HG03571 (cell line): ENCODE measurements at regions not wholly inside any gene's neighbourhood (a gene's known extent, or its start where the extent isn't known, plus 50 kb on each side); places are given as distances from the start of the nearest gene placed in this dataset.

Experiments
- ATAC-seq: cut with Tn5 transposase; IDR thresholded peaks from one replicate; pipeline ENCODE4 v1.9.1; 2021; ENCODE audit not compliant: unreplicated experiment

DNA sequence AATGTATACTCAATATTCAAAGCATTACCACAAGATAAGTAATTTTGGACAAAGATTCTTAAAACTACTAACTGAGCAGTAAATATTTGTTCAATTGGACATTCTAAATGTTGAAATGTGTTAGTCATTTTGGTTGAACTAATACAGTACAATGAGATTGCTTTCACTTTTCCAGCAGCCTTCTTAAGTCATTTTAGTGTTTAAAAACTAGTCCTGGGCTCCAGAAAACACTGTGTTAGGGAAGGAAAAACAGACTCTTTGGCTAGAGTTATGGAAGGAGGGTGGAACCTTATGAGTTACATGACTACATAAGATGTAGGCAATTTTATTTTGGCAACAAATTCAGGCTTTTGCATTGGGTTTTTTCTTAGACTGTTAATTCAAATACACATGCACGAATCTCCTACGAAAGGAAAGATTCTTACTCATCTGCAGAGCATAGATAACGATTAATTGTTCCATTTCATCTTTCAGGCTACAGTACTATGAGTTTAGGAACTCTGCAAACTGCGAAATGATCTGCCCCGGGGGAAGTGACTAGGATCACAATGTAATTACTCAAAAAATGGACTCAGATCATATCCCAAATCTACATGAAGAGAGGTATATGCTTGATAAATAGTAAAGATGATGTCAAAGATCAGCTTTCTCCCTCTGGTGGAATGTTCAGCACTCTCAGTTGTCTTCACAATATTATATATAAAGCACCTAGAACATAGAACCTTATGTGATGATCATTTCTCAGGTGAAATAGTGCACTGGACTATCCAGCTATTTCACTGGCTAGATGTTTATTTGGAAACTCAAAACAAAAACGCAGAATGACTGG, 492.8 kb upstream of the MDFIC2 start:
- no peak for ATAC-seq

DNA sequence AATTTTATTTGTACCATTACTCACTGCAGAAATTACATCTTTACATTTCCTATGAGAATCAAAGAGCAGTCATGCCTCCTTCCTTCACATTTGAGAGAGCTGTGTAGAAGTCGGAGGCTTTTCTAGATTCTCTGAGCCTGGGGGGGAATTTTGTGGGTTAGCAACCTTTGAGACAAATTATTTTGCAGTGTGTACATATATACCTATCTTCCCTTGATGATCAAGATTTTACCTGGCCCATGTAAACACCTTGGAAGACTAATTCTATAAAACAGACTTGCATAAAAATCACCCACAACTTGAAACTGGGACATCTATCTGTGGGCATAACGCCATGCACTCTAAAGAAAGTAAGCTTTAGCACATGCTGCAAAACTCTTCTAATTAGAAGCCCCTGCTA, 491.5 kb upstream of the MDFIC2 start:
- ATAC-seq: no peak

DNA sequence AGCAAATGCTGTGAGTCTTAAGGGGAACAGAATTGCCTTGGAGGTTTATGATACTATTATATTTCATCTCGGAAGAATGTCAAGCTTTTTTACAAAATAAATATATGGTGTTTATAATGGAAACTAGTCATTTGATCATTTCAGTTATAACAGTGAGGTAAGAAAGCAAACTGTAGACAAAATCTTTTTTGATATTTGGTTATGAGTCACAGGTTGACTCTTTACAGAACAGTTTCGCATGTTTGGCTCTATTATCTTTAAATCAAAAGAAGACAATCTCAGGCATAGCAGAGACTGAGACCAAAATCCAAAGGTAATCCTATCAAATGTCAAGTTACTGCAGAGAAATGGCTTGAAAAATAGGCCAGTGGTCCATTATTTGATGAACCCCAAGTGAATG, 490.9 kb upstream of the MDFIC2 start:
- no peak for ATAC-seq

DNA sequence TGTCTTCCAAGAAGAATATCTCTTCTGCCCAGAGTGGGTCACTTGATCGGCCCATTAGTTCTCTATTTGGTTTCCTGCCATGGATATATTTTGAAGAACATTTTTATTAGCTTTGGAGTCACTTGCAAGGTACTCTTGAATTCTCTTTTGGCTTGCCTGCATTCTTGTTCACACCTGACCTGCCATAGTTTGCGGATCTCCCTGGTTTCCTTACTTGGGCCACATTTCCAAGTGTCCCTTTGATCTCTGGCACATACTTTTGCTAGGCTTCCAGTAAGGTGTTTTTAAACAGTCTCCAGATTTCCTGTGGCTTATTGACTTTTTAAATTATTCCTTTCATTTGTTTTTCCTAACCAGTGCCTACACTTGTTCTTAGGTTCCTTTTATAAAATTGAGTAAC, 488.5 kb upstream of the MDFIC2 start:
- no peak for ATAC-seq

DNA sequence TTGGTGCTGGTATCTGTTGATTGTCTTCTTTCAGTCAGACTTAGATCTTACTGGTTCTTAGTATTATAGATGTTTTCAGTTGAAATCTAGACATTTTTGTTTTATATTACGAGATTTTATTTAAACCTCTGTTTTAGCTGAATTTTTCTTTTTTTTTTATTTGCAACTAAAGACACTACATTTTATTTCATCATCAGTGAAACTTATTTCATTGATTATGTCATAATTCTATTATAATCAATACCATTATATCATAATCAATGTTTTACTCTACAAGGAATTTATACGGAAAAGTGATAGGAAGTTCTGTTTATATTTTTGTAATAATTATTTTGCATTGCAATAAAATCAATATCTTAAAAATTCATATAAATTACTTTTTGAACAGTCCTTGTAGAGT, 477.4 kb upstream of the MDFIC2 start:
- ATAC-seq: no peak

DNA sequence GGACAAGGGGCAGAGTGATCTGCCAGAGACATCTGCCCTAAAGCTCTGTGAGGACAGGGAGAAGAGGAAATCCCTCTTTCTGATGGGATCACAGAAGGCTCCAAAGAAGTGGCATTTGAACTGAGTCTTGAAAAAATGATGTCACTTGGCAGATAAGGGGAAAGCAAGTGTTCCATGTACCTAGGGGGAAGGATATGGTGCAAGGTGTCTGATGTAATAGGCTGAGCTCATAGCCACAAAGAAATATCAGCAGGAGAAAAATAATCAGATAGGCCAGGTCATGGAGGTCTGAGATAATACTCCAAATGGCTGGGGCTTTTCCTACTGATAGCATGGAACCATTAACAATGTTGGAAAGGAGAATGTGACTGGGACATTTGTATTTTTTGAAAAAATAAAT, 468.4 kb upstream of the MDFIC2 start:
- ATAC-seq: no peak

DNA sequence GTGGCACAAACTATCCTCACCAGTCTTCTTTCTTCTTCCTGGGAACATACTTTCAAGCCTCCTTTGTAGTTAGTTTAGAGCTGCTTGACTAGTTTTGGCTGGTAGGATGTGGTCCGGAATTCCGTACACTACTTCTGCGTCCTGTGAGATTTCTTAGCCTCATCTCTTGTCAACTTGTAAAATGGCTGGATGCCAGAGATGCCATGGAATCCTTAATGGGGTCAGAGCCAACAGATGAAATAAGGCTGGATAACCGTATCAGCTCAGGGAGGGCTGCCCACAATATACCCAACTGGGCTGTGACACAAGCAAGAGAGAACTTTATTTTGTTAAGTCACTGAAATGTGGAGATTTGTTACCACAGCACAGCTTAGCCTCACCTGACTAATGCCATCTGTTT, 466.9 kb upstream of the MDFIC2 start:
- ATAC-seq: no peak

DNA sequence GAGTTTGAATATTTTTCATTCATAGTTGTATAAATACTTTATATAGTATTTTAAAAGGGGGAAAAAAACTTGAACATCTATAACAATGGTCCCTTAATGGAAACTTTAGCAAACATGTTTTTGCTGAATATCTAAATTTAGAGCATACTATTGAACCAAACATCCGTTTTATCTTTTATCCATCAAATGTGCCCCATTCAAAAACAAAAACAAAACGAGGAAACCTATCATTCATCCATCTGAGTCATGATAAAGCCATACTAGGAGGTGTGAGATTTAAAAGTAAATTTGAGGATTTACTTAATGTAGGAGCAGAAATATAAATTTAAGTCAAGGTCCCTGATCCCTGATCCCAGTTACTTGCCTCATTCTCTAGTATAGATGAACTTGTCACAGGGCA, 463.6 kb upstream of the MDFIC2 start:
- ATAC-seq: no peak

DNA sequence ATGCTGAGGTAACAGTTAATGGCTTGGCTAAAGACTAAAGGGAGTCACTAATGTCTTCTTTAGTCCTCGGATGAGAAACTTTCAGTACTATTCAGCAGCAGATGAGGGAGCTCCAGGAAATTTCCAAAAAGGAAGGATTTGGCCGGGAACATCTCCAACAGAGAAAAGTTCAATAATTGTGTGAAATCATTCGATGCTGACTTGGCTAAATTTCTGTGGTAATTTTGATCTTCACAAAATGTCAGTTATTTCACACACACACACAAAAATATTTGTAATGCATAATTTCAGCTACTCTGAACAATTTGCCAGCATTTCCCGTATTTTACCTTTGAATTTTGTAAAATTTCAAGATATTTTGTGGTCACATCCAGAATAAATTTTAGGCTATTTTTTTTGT, 462.8 kb upstream of the MDFIC2 start:
- ATAC-seq: no peak

DNA sequence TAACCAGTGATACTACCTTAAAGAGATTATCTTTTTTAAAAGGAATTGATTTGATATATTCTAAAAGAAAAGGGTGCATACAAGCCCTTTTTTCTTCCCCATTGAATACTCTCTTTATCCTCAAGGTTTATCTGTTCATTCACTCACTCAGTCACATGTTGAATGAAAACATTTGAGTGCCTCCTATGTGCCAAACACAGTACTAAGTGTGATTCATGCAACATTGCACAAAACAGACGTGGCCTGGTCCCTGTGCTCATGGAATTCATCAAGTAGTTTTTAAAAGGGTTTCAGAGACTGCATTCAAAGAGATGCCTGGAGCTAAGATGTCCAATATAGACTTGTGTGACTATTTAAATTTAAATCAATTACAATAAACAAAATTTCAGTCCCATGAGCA, 462.2 kb upstream of the MDFIC2 start:
- ATAC-seq: no peak

DNA sequence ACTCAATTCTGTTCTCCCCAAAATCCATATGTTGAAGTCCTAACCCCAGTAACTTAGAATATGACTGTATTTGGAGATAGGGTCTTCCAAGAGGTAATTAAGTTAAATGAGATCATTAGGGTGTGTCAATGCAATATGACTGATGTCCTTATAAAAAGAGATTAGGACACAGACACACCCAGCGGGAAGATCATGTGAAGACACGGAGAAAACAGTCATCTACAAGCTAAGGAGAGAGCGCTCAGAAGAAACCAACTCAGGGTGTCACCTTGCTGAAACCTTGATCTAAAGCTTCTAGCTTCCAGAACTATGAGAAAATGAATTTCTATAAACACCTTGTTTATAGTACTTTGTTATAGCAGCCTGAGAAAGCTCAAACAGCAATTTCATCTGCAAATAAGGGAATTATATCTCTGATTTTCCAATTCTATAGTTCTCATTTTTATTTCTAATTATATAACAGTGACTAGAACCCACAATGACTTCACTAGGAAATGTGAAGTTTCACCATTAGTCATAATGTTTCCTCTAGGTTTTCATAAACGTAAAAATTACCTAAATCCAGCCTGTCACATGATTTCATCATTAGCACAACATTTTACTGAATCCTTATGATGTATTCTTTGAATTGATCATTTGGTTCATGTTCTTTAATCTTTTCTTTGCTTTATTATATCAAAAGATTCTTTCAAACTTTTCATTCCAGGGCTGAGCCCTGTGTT, 459.1 kb upstream of the MDFIC2 start:
- ATAC-seq: no peak

DNA sequence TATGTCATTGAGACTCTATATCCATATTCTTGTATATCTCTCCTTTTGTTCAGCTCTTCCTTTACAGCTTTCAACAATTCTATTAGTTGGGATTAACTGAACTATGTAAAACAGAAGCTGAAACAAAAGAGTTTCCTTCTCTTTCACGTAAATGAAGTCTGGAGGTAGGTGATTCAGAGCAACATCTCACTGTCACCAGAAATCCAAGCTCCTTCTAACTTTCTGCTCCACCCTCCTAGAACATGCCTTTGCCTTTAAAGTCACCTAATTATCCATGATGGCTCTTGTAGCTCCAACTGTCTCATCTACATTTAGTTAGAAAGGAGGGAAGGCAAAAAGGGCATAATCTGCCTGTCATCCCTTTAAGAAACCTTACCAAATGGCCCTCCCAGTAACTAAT, 458.2 kb upstream of the MDFIC2 start:
- ATAC-seq: no peak

DNA sequence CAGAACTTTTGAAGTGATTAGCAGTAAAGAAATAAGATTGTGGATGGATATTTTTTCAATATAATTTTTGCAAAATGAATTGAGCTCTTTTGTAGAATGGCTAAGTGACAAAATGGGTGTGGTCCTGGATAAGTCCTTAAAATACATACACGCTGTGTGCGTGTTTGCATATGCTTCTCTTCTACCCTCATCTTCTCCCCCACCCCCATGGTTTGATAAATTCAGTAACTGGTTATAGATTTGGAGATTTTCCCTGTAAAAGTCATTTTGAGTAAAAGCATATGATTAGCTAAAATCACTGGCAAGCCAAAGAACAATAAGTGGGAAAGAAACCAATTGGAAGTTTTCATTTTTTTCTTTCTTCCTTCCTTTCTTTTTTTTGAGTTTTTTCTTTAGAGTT, 453.9 kb upstream of the MDFIC2 start:
- ATAC-seq: no peak

DNA sequence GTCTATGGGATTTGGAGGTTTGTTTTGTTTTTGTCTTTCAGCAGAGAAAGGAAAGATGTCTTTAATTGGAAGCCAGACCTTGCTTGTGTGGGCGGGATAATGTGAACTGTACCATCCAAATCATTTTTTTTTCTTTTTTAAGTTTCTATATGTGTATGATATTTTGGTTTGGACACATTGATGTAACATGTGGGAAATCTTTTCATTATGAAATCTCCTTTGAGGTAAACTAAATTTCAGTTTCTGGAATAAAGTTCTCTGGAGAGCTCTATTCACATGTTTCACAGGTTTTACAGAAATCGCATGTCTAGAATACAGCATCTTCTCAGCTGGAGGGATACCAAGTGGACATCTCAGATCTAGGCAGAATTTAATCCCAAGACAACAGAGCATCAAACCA, 451.5 kb upstream of the MDFIC2 start:
- ATAC-seq: no peak

DNA sequence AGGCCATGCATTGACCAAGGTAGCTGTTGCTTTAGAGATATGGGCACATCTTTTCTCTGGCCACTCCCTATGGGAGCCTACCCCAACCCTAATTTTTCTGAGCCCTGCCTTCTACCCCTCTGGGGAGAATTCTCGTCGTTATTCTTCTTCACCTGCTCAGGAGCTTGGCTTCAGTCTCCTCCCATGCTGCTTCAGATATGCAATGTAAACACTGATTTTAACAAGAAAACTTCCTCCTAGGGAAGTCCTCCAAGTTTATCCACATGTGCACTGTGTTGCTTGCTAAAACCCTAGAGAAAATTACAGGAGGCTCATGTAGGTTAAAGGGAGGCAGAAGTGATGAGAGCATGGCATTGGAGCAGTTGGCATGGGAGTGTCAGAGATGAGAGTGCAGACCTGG, 445.2 kb upstream of the MDFIC2 start:
- no peak for ATAC-seq

DNA sequence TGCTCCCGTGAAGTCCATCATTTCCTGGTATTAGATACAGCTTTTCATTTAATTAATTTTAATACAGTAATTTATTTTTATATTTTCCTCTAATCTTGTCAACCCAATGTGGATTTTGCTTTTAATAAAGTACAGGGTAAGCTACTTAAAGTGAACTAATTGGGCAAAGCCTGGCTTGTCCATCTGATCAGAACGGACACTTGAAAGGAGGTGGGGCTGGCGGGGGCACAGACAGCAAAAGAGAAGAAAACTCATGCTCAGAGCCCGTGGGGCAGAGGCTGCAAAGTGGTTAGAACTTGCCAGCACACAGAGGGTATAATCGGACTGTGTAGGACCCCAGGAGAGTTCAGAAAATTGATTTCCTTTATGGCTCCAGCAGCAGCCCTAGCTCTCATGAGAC, 443.1 kb upstream of the MDFIC2 start:
- ATAC-seq: no peak

DNA sequence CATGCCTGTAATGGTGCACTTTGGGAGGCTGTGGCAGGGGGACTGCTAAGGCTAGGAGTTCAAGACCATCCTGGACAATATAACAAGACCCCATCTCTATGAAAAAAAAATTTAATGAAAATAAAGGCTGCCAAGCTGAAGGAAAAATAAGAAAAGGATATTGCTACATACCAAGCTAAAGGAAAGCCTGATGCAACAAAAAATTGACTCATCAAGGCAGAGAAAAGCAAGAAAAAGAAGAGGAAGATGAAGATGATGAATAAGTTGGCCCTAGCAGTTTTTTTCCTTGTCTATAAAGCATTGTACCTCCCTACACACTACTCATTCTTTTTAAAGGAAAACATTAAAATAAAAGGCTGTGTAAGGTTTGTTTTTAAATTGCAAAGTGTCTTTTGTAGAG, 441.9 kb upstream of the MDFIC2 start:
- no peak for ATAC-seq

DNA sequence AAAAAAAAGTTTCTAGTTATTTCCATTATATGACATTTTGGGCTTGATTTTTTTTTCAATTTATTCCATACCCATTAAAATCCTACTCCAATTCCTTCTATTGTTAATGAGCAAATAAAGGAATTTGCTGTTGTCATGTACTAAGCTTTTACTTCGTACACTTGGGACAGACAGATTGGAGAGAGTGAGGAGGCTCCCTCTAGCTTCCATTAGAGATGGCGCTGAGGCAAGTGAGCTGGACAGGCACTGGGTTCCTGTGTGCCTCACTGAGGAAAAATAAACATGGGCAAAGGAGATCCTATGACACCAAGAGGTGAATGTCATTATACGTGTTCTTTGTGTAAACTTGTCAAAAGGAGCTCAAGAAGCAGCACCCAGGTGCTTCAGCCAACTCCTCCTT, 441.1 kb upstream of the MDFIC2 start:
- no peak for ATAC-seq

DNA sequence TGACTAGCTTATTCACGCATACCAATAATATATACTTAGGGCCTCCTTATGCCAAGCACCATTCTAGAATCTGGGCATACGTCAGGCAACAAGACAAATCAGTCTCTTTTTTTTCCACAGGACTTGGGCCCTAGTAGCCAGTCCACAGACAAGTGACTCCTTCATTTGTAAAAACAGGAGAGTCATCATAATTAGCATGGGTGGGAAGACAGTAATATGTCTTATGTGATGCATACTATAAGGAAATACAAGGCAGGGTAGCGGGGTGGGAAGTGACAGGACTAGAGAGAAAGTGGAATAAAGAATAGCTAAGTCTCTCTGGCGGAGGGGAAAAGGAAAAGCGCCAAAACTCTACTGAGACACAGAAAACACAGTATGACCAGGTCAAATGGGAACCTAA, 439.6 kb upstream of the MDFIC2 start:
- no peak for ATAC-seq

DNA sequence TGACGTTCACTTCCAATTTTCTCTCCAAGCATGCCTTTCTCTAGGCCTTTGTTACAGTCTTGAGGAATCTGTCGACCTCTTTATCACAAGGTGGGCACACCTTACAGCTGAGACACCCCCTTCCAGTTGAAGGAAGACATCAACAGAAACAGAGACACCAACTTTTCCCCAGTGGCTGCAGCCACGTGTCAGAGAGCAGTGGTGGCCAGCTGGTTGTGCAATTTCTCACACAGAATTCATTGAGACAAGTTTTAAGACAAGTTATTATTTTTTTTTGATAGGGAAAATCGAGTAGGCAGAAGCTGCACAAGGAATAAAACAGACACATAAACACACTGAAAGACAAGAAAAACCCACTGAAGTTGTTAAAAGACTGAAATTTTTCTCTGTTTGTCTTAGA, 436.7 kb upstream of the MDFIC2 start:
- ATAC-seq: no peak

DNA sequence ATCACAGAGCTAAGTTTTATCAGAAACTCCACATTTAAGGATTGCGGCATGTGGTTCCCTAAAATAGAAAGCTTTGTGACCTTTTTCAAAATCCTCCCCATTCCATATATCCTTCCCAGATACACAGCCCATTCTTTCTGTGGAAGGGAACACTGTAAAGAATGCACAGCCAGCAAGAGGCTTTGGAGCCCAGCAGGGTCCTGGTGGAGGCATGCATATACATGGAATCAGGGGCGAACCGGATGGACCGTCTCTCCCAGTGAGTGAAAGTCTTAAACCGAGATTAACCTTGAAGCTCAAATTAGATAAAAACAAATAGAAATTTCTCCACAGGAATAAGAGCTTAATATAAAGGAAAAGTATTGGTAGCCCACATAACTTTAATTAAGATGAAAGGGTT, 436.2 kb upstream of the MDFIC2 start:
- ATAC-seq: no peak

DNA sequence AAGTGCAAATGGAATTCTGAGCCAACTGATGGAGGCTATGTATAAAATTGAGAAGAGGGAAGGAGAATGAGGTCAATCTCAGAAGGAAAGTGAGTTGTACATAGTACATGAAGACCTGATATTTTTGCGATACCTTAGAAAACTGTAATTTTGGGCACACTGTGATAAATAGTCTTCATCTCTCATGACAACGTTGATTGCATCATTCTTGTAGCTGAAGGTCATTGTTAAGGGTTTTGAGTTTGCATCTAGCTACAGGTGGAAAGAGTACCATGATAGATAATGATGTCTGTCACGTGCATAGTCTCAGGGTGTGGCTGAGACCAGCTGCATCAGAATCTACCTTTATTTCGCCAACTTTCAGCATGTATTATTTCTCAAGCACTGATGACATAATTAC, 435.4 kb upstream of the MDFIC2 start:
- ATAC-seq: no peak

DNA sequence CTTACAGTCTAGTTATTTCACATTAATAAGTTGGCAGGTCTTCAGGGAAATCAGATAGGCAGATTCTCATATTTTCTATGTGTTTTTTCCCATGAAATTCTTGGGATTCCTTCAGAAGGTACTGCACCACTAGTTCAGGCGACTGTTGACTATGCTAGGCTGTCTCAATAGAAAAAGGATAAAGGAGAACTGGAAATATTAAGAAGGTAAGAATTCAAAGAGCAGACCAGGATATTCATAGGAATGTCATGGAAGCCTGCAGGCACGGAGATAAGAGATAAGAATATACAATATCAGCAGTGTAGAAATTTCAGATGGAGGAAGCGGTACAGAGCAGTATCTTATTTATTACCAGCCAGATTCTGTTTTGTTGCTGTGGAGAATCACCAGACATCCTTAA, 432.1 kb upstream of the MDFIC2 start:
- no peak for ATAC-seq
